ENCODE measurements at regions not wholly inside any gene's neighbourhood (a gene's known extent, or its start where the extent isn't known, plus 50 kb on each side); places are given as distances from the start of the nearest gene placed in this dataset.

DNA sequence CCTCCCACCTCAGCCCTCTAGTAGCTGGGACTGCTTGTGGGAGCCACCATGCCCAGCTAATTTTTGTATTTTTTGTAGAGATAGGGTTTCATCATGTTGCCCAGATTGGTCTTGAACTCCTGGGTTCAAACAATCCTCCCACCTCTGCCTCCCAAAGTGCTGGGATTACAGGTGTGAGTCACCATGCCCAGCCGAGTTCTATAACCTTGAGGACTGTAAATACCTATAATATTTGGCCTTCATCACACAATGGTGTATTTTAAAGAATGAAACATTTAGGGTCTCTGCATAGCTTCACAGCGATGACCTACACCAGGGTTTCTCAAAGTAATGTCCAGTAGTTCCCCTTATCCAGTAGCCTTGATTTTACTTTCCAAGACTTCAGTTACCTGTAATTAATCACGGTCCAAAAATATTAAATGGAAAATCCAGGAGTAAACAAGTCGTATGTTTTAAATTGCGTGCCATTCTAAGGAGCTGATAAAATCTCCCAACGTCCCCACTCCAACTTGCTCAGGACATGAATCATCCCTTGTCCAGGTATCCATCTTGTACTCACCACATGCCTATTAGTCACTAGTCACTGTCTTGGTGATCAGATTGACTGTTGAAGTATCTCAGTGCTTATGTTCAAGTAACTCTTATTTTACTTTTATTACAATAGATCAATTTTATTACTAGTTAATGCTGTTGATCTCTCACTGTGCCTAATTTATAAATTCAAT is 368.2 kb downstream of the BTG1 start:
- DNase-seq (ENCODE audit: low spot score in 2 of 2) (no peak), ATAC-seq (ENCODE audit: low read depth) (no peak)
- H3K36me3 Mint-ChIP-seq, result no peaks in the 10 kb centered on the region
- peak overlapping the region; percentile 94 for H3K27ac Mint-ChIP-seq
- peaks cover 9% of the 10 kb centered on the region for H3K4me1 Mint-ChIP-seq
- no peaks in the 10 kb centered on the region for H3K9me3 Mint-ChIP-seq
- H3K27me3 Mint-ChIP-seq, result no peaks in the 10 kb centered on the region
- no peak overlapping the region for H3K4me3 Mint-ChIP-seq

DNA sequence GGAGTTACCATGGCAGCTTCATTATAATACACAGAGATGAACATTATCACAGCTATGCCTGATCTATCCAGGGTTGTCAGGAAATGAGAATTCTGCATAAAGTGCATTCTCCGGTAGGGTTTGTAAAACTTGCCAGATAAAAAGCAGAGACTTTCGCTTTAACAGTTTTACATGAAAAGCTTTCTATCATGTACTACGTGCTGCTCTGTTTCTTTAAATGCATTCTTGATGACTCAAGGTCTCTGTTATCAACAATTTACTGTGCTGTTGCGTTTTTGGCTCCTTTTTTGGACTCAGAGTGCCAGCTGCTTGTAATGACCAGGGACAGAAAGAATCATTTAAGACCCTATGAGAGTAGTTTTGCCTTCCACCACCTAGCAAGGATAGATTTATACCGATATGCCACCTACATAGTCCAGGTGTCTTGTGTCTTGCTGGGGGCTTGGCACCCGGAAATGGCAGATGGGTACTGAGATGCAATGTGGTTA is 371.2 kb downstream of the BTG1 start:
- DNase-seq (ENCODE audit: low spot score in 2 of 2) (no peak), ATAC-seq (ENCODE audit: low read depth) (no peak)
- no peaks in the 10 kb centered on the region for H3K27me3 Mint-ChIP-seq
- no peak overlapping the region for H3K4me3 Mint-ChIP-seq
- no peaks in the 10 kb centered on the region for H3K9me3 Mint-ChIP-seq
- peaks cover 9% of the 10 kb centered on the region for H3K4me1 Mint-ChIP-seq
- H3K36me3 Mint-ChIP-seq, result no peaks in the 10 kb centered on the region
- H3K27ac Mint-ChIP-seq, result no peak overlapping the region

DNA sequence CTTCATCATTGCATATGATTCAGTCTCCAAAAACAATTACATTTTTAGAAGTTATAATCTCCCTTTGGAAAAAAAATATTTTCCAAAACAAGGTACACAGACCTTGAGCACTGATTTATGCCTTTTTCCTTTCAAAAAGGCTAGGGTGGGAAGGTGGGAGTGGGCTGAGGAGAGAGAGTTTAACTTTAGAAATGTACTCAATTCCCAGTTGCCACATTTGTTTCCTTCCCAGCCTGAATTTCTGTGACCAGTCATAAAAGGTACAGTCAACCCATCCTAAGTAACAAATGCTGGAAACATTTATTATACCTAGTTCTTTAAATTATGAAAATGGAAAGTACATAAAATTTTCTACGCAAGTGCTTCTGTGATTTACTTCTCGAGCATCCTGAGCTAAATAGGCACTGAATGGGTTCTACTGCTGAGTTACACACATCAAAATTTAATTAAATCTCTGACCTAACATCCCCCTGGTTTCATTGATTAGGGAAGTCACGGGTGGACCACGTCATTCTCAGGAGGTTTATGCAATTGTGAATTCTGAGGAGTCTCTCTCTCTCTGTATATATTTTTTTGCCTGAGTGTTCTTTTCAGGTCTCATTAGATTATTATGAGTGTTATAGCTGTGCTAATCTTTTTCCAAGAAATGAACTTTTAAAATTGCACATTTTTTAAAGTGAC is 371.8 kb downstream of the BTG1 start:
- H3K27me3 Mint-ChIP-seq, result no peaks in the 10 kb centered on the region
- DNase-seq (ENCODE audit: low spot score in 2 of 2) (no peak), ATAC-seq (ENCODE audit: low read depth) (no peak)
- peaks cover 6% of the 10 kb centered on the region for H3K4me1 Mint-ChIP-seq
- no peaks in the 10 kb centered on the region for H3K36me3 Mint-ChIP-seq
- no peak overlapping the region for H3K4me3 Mint-ChIP-seq
- H3K9me3 Mint-ChIP-seq, result no peaks in the 10 kb centered on the region
- H3K27ac Mint-ChIP-seq, result no peak overlapping the region

GRCh38 chr12:91772411-91772810 is 373.2 kb downstream of the BTG1 start:
- ATAC-seq (ENCODE audit: low read depth), result no peak
- no peaks in the 10 kb centered on the region for H3K36me3 Mint-ChIP-seq
- no peak overlapping the region for H3K27ac Mint-ChIP-seq
- no peak overlapping the region for H3K4me3 Mint-ChIP-seq
- no peaks in the 10 kb centered on the region for H3K9me3 Mint-ChIP-seq
- H3K27me3 Mint-ChIP-seq, result no peaks in the 10 kb centered on the region
- H3K4me1 Mint-ChIP-seq, result no peaks in the 10 kb centered on the region
- no peak for DNase-seq (ENCODE audit: low spot score in 2 of 2)

DNA sequence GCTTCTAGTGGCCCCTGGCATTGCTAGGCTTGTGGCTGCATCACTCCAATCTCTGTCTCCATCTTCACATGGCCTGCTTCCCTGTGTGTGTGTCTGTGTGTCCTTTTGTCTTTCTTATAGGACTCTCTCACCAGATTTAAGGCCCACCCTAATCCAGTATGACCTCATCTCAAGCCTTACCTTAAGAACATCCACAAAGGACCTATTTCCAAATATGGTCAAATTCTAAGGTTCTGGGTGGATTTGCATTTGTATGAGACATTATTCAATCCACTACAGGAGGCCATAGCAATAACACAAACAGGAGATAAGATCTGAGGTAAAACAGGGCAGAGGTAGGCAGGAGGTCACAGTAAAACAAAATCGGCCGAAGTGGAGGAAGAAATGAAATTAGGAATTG is 375.9 kb downstream of the BTG1 start:
- ATAC-seq (ENCODE audit: low read depth), result no peak
- H3K36me3 Mint-ChIP-seq, result no peaks in the 10 kb centered on the region
- no peak for DNase-seq (ENCODE audit: low spot score in 2 of 2)
- H3K9me3 Mint-ChIP-seq, result no peaks in the 10 kb centered on the region
- H3K27me3 Mint-ChIP-seq, result no peaks in the 10 kb centered on the region
- H3K4me1 Mint-ChIP-seq, result no peaks in the 10 kb centered on the region
- no peak overlapping the region for H3K27ac Mint-ChIP-seq
- no peak overlapping the region for H3K4me3 Mint-ChIP-seq

GRCh38 chr12:91767237-91767636 is 378.4 kb downstream of the BTG1 start:
- DNase-seq (ENCODE audit: low spot score in 2 of 2) (no peak), ATAC-seq (ENCODE audit: low read depth) (no peak)
- no peak overlapping the region for H3K4me3 Mint-ChIP-seq
- H3K27me3 Mint-ChIP-seq, result no peaks in the 10 kb centered on the region
- no peaks in the 10 kb centered on the region for H3K4me1 Mint-ChIP-seq
- no peak overlapping the region for H3K27ac Mint-ChIP-seq
- no peaks in the 10 kb centered on the region for H3K36me3 Mint-ChIP-seq
- H3K9me3 Mint-ChIP-seq, result no peaks in the 10 kb centered on the region

DNA sequence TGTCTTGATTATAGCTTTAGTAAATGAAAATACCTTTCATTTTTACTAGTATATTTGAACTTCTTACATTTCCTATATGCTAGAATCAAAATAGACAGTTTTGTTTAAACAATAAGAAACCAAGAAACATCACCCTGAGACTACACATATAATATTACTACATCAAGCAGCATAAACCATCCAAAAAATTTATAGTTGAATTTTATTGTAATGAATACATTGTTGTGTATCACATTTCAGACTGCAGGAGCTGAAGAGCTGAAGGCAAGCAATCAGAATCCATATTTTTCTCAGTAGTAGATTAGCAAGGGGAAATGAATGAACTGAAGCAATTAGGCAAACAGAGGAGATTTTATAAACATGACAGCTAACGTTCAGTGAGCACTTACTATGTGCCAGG is 379.2 kb downstream of the BTG1 start:
- Mint-ChIP-seq H3K27ac (no peak overlapping the region), H3K4me1 (no peaks in the 10 kb centered on the region), H3K27me3 (no peaks in the 10 kb centered on the region), H3K36me3 (no peaks in the 10 kb centered on the region), H3K9me3 (no peaks in the 10 kb centered on the region), H3K4me3 (no peak overlapping the region)
- DNase-seq (ENCODE audit: low spot score in 2 of 2) (no peak), ATAC-seq (ENCODE audit: low read depth) (no peak)

DNA sequence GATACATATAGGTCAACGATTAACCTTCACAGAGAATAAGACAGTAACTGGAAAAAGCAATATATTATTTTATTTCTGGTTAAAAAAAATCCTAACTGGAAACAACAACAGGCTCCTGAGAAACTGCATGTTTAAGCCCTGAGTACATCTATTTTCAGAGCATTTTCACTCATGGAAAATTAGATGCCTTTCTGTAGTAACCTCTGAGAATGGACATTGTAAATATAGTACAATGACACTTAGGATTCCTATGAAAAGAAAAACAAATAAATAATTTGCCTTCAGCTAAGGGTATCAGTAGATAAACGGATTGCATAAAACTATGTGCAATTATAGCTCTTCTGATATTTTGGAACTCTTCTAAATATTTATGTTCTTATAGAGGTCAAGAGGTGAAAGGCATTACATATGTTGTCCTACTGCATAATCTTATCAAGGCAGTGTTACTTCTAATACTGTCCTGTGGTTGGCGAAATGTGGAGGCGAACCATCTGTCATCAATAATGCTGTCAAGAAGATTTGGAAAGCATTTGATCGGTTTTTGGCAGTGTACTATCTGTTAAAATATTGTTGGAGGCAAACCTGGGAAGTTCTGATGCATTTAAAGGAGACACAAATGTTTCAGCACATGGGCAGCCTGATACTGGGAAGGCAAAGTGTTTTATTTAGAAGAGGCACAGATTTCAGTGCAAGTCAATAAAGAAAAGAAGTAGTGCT is 381.8 kb downstream of the BTG1 start:
- H3K27me3 Mint-ChIP-seq, result no peaks in the 10 kb centered on the region
- no peak overlapping the region for H3K27ac Mint-ChIP-seq
- H3K4me3 Mint-ChIP-seq, result no peak overlapping the region
- no peak for DNase-seq (ENCODE audit: low spot score in 2 of 2)
- no peaks in the 10 kb centered on the region for H3K4me1 Mint-ChIP-seq
- peaks cover 8% of the 10 kb centered on the region for H3K9me3 Mint-ChIP-seq
- no peak for ATAC-seq (ENCODE audit: low read depth)
- H3K36me3 Mint-ChIP-seq, result peaks cover 3% of the 10 kb centered on the region

- Mint-ChIP-seq H3K9me3 (peaks cover 3% of the 10 kb centered on the region), H3K4me3 (no peak overlapping the region), H3K27ac (no peak overlapping the region), H3K27me3 (peaks cover 2% of the 10 kb centered on the region), H3K36me3 (peaks cover 3% of the 10 kb centered on the region), H3K4me1 (no peaks in the 10 kb centered on the region)
- ATAC-seq (ENCODE audit: low read depth), result no peak
- no peak for DNase-seq (ENCODE audit: low spot score in 2 of 2)
These were observed 392.0 kb downstream of the BTG1 start for GRCh38 chr12:91753649-91754048.

DNA sequence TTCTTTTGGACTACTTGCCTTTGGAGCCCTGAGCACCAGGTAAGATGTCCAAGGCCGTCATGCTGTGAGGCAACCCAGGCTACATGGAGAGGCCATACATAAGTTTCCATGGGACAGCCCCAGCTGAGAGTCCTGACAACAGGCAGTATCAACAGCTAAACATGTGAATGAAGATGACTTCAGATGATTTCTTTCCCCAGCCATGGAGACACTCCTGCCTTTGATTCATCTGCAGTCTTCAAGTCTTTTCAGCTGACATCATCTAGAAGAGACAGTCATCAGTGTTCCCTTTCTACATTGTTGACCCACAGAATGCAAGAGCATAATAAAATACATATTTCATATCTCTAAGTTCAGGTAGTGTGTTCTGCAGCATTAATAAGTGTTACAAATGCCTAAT is 398.7 kb downstream of the BTG1 start:
- Mint-ChIP-seq H3K36me3 (no peaks in the 10 kb centered on the region), H3K9me3 (peaks cover 2% of the 10 kb centered on the region), H3K27me3 (no peaks in the 10 kb centered on the region), H3K27ac (no peak overlapping the region), H3K4me1 (no peaks in the 10 kb centered on the region), H3K4me3 (no peak overlapping the region)
- no peak for DNase-seq (ENCODE audit: low spot score in 2 of 2)
- ATAC-seq (ENCODE audit: low read depth), result no peak

- H3K4me1 Mint-ChIP-seq, result no peaks in the 10 kb centered on the region
- H3K27ac Mint-ChIP-seq, result no peak overlapping the region
- no peak overlapping the region for H3K4me3 Mint-ChIP-seq
- H3K36me3 Mint-ChIP-seq, result no peaks in the 10 kb centered on the region
- peaks cover 5% of the 10 kb centered on the region for H3K27me3 Mint-ChIP-seq
- DNase-seq (ENCODE audit: low spot score in 2 of 2) (no peak), ATAC-seq (ENCODE audit: low read depth) (no peak)
- H3K9me3 Mint-ChIP-seq, result peaks cover 2% of the 10 kb centered on the region
These were observed 401.0 kb downstream of the BTG1 start for GRCh38 chr12:91744597-91744996.

DNA sequence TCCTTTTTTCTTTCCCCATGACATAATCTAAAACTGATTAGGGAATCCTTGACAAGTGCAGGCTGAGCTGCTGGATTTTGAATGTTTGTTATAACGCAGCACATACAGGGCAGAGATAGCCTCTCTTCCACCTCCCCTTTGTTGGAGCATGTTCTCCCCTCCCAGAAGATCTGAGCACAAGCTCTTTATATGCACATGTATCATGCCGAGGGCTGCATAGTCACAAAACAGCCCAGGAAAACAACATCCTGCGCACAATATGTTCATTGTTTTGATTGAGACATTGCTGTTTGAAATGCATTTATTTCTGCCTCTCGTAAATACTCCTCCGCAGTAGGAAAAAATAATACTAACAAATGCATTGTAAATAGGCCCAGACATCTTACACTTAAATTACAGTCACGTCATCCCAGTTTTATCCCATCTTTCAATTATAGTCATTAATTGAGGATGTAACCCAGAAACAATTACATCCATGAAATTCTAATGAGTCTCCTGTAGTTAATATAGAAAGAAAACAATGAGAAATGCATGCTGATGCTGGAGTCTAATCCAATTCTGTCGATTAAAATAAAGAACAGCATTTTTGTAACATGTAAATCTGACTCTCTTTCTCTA is 401.8 kb downstream of the BTG1 start:
- ATAC-seq (ENCODE audit: low read depth), result no peak
- no peaks in the 10 kb centered on the region for H3K36me3 Mint-ChIP-seq

GRCh38 chr12:91743280-91743679 is 402.4 kb downstream of the BTG1 start:
- Mint-ChIP-seq H3K9me3 (peaks cover 2% of the 10 kb centered on the region), H3K36me3 (no peaks in the 10 kb centered on the region), H3K27me3 (peaks cover 5% of the 10 kb centered on the region), H3K4me1 (no peaks in the 10 kb centered on the region), H3K4me3 (no peak overlapping the region), H3K27ac (no peak overlapping the region)
- DNase-seq (ENCODE audit: low spot score in 2 of 2) (no peak), ATAC-seq (ENCODE audit: low read depth) (no peak)

More for the DNA sequence above, 401.8 kb downstream of the BTG1 start:
- Mint-ChIP-seq H3K4me3 (no peak overlapping the region), H3K27me3 (peaks cover 5% of the 10 kb centered on the region), H3K27ac (no peak overlapping the region), H3K4me1 (no peaks in the 10 kb centered on the region), H3K9me3 (peaks cover 2% of the 10 kb centered on the region)
- DNase-seq (ENCODE audit: low spot score in 2 of 2), result no peak

DNA sequence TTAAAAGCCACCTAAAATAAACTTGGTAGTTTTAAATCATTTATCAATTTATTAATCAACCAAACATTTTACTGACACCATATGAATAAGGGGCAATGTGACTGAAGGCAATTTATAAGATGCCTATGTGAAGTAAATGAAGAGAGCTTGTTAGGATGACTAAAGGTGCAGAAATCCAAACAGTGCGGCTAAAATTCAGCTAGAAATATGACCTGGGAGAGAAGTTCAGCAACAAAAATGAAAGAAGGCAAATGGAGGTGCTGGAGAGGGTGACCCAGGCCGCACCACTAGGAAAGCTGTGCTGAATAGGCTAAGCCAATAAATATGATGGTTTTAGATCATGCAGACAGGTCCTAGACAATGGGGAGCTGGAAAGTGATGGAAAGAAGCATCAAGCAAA is 403.7 kb downstream of the BTG1 start:
- Mint-ChIP-seq H3K9me3 (peaks cover 2% of the 10 kb centered on the region), H3K27me3 (peaks cover 5% of the 10 kb centered on the region), H3K4me3 (no peak overlapping the region), H3K36me3 (no peaks in the 10 kb centered on the region), H3K4me1 (no peaks in the 10 kb centered on the region), H3K27ac (no peak overlapping the region)
- no peak for DNase-seq (ENCODE audit: low spot score in 2 of 2)
- ATAC-seq (ENCODE audit: low read depth), result no peak
